SU-DHL-6 (cell line): ENCODE measurements at regions not wholly inside any gene's neighbourhood (a gene's known extent, or its start where the extent isn't known, plus 50 kb on each side); places are given as distances from the start of the nearest gene placed in this dataset.

Experiments used
- CTCF ChIP-seq: fragments of 200-600 bp; sonication (generic); IDR thresholded peaks from one replicate; pipeline ENCODE4 v1.5.1; 2017; ENCODE audit warnings: antibody characterized with exemption, mild to moderate bottlenecking, low read length, moderate library complexity; ENCODE audit not compliant: insufficient read depth, poor library complexity, severe bottlenecking
- EZH2phosphoT487 ChIP-seq: fragments of 200-600 bp; sonication (generic), shearing (Covaris generic); conservative IDR thresholded peaks from 2 replicates; pipeline ENCODE4 v1.6.1; 2018; ENCODE audit warnings: mild to moderate bottlenecking, antibody characterized with exemption, low read length, moderate library complexity, mixed read lengths

- TF ChIP-seq CTCF (no peak), EZH2phosphoT487 (no peak)
Measured at GRCh38 chr4:34824515-34824914, 1419.8 kb downstream of the ARAP2 start.
